WTC11 (cell line): ENCODE measurements at regions not wholly inside any gene's neighbourhood (a gene's known extent, or its start where the extent isn't known, plus 50 kb on each side); places are given as distances from the start of the nearest gene placed in this dataset.

Experiments
- ATAC-seq: fragments of 200-7000 bp; cut with Tn5 transposase; 2 replicates; pipeline ENCODE4 v1.10.0; 2021; ENCODE audit warnings: mild to moderate bottlenecking, moderate library complexity
- CTCF ChIA-PET: fragments of 300-600 bp; sonication (Branson Sonifier 250); formaldehyde crosslinking; loops from one replicate; lab custom pipeline; 2021; ENCODE audit warnings: antibody characterized with exemption; lab: Charles Lee
- POLR2A ChIA-PET: fragments of 350-600 bp; sonication (Branson Sonifier 250); formaldehyde crosslinking; loops from one replicate; lab custom pipeline; 2021; ENCODE audit warnings: antibody characterized with exemption; lab: Charles Lee
- DNase-seq: peaks from one replicate; pipeline ENCODE4 v3.0.0; 2021; ENCODE audit warnings: low spot score
- H3K27ac Mint-ChIP-seq: 2 replicates; pipeline ENCODE4 v1.8.0; 2021; ENCODE audit warnings: mixed read lengths
- H3K27me3 Mint-ChIP-seq: 2 replicates; pipeline ENCODE4 v1.8.0; 2021; ENCODE audit warnings: low read depth, mild to moderate bottlenecking, moderate library complexity, mixed read lengths
- H3K36me3 Mint-ChIP-seq: 2 replicates; pipeline ENCODE4 v1.8.0; 2021; ENCODE audit warnings: mixed read lengths
- H3K4me1 Mint-ChIP-seq: 2 replicates; pipeline ENCODE4 v1.8.0; 2022; ENCODE audit warnings: mixed read lengths
- H3K4me3 Mint-ChIP-seq: 2 replicates; pipeline ENCODE4 v1.8.0; 2021; ENCODE audit warnings: mild to moderate bottlenecking, moderate library complexity, mixed read lengths
- H3K9me3 Mint-ChIP-seq: 2 replicates; pipeline ENCODE4 v1.8.0; 2021; ENCODE audit warnings: mixed read lengths
- ELF4 ChIP-seq: sonication (generic); formaldehyde crosslinking; IDR thresholded peaks from 2 replicates; pipeline ENCODE4 v1.8.1; 2022; ENCODE audit warnings: low read depth, mild to moderate bottlenecking, moderate library complexity, missing genetic modification reagents
- ESRRA ChIP-seq: sonication (generic); formaldehyde crosslinking; IDR thresholded peaks from 2 replicates; pipeline ENCODE4 v1.8.1; 2022; ENCODE audit warnings: mild to moderate bottlenecking, missing genetic modification reagents, borderline replicate concordance
- JUN ChIP-seq: sonication (generic); formaldehyde crosslinking; IDR thresholded peaks from 2 replicates; pipeline ENCODE4 v1.8.0; 2023; ENCODE audit warnings: mild to moderate bottlenecking, missing genetic modification reagents
- MYBL2 ChIP-seq: sonication (generic); formaldehyde crosslinking; IDR thresholded peaks from 2 replicates; pipeline ENCODE4 v1.8.1; 2023; ENCODE audit warnings: mild to moderate bottlenecking, moderate library complexity, missing genetic modification reagents
- NFE2L1 ChIP-seq: sonication (generic); formaldehyde crosslinking; IDR thresholded peaks from 2 replicates; pipeline ENCODE4 v1.8.1; 2023; ENCODE audit warnings: missing genetic modification reagents
- NR3C1 ChIP-seq: sonication (generic); formaldehyde crosslinking; conservative IDR thresholded peaks from 2 replicates; pipeline ENCODE4 v1.8.1; 2023; ENCODE audit warnings: low read depth, mild to moderate bottlenecking, missing genetic modification reagents
- PRRX2 ChIP-seq: fragments of 250-450 bp; sonication (Bioruptor Pico); IDR thresholded peaks from 2 replicates; pipeline ENCODE4 v1.8.0; 2021; ENCODE audit warnings: mild to moderate bottlenecking
- RORB ChIP-seq: fragments of 250-450 bp; sonication (Bioruptor Pico); IDR thresholded peaks from 2 replicates; pipeline ENCODE4 v1.9.0; 2021; ENCODE audit warnings: mild to moderate bottlenecking
- SMAD4 ChIP-seq: sonication (generic); formaldehyde crosslinking; IDR thresholded peaks from 2 replicates; pipeline ENCODE4 v1.8.0; 2022; ENCODE audit warnings: mild to moderate bottlenecking, missing genetic modification reagents
- SOX15 ChIP-seq: fragments of 250-450 bp; sonication (Bioruptor Pico); IDR thresholded peaks from 2 replicates; pipeline ENCODE4 v1.9.0; 2021; ENCODE audit warnings: mild to moderate bottlenecking
- TCF7 ChIP-seq: sonication (generic); formaldehyde crosslinking; IDR thresholded peaks from 2 replicates; pipeline ENCODE4 v1.8.0; 2022; ENCODE audit warnings: mild to moderate bottlenecking, low read depth, missing genetic modification reagents, moderate library complexity
- TP53 ChIP-seq: sonication (generic); formaldehyde crosslinking; IDR thresholded peaks from 2 replicates; pipeline ENCODE4 v1.8.1; 2023; ENCODE audit warnings: mild to moderate bottlenecking, missing genetic modification reagents
- ZNF423 ChIP-seq: fragments of 250-450 bp; sonication (Bioruptor Pico); IDR thresholded peaks from 2 replicates; pipeline ENCODE4 v2.1.2; 2022; ENCODE audit warnings: mild to moderate bottlenecking, moderate library complexity
- ZNF671 ChIP-seq: fragments of 250-450 bp; sonication (Bioruptor Pico); IDR thresholded peaks from 2 replicates; pipeline ENCODE4 v1.8.0; 2021; ENCODE audit warnings: mild to moderate bottlenecking
- TF ChIP-seq, protein P1 (sequence below): sonication (generic); formaldehyde crosslinking; IDR thresholded peaks from 2 replicates; pipeline ENCODE4 v1.8.1; 2023; ENCODE audit warnings: mild to moderate bottlenecking, missing genetic modification reagents, moderate library complexity
- TF ChIP-seq, protein P2 (sequence below): sonication (generic); formaldehyde crosslinking; IDR thresholded peaks from 2 replicates; pipeline ENCODE4 v1.8.1; 2023; ENCODE audit warnings: mild to moderate bottlenecking, moderate library complexity, missing genetic modification reagents
- TF ChIP-seq, protein P3 (sequence below): sonication (generic); formaldehyde crosslinking; IDR thresholded peaks from 2 replicates; pipeline ENCODE4 v1.8.0; 2022; ENCODE audit warnings: mild to moderate bottlenecking, missing genetic modification reagents
- TF ChIP-seq, protein P4 (sequence below): sonication (generic); formaldehyde crosslinking; IDR thresholded peaks from 2 replicates; pipeline ENCODE4 v1.8.1; 2022; ENCODE audit warnings: low read depth, missing genetic modification reagents, borderline replicate concordance
- TF ChIP-seq, protein P5 (sequence below): fragments of 250-450 bp; sonication (Bioruptor Pico); IDR thresholded peaks from 2 replicates; pipeline ENCODE4 v1.9.0; 2021; ENCODE audit warnings: mild to moderate bottlenecking
- TF ChIP-seq, protein P6 (sequence below): sonication (generic); formaldehyde crosslinking; IDR thresholded peaks from 2 replicates; pipeline ENCODE4 v1.8.1; 2022; ENCODE audit warnings: low read depth, mild to moderate bottlenecking, moderate library complexity, missing genetic modification reagents, borderline replicate concordance
- TF ChIP-seq, protein P7 (sequence below): sonication (generic); formaldehyde crosslinking; IDR thresholded peaks from 2 replicates; pipeline ENCODE4 v1.8.0; 2022; ENCODE audit warnings: mild to moderate bottlenecking, missing genetic modification reagents

DNA sequence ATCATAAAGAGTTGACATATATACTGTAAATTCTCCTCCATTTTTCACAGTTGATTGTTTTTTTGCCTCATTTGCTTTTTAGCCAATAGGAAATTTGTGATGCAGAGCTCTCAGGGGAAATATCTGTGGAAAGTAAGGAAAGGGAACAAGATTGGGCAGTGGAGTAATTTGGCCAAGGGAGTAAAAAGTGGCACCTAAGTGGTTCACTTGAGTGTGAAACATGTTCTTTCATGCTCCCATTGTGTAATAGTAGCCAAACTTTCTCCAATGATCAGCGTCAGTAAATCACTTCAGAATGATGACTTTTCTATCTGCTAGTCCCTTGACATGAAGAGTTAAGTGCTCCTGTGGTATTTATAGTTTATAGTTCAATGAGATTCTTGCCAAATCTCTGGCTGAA lies 141.9 kb upstream of the KCNJ3 start:
- ATAC-seq, result no peak
- POLR2A ChIA-PET, result no interaction called here

DNA sequence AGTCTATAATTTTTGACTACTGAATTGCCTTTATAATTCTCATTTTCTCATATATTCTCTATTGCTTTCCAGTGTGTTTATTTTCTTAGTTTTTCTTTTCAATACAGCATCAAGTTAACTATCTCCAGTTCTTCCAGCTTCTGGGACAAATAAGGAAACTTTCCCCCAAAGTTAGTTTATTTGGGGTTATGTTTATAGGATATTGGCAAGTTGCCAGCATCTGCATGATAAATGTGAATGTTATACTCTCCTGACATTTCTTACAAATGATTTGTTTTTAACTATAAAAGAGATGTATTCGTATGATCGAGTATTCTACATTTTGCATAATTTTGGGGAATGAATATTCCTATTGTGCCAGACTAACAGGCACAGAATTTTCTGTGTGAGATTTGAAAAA lies 140.6 kb upstream of the KCNJ3 start:
- H3K27ac Mint-ChIP-seq, result no peak overlapping the region
- H3K27me3 Mint-ChIP-seq, result no peaks in the 10 kb centered on the region
- TF ChIP-seq, protein P1, sequence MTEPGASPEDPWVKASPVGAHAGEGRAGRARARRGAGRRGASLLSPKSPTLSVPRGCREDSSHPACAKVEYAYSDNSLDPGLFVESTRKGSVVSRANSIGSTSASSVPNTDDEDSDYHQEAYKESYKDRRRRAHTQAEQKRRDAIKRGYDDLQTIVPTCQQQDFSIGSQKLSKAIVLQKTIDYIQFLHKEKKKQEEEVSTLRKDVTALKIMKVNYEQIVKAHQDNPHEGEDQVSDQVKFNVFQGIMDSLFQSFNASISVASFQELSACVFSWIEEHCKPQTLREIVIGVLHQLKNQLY (CRISPR knock-in tag), result no peak
- TF ChIP-seq, protein P2, sequence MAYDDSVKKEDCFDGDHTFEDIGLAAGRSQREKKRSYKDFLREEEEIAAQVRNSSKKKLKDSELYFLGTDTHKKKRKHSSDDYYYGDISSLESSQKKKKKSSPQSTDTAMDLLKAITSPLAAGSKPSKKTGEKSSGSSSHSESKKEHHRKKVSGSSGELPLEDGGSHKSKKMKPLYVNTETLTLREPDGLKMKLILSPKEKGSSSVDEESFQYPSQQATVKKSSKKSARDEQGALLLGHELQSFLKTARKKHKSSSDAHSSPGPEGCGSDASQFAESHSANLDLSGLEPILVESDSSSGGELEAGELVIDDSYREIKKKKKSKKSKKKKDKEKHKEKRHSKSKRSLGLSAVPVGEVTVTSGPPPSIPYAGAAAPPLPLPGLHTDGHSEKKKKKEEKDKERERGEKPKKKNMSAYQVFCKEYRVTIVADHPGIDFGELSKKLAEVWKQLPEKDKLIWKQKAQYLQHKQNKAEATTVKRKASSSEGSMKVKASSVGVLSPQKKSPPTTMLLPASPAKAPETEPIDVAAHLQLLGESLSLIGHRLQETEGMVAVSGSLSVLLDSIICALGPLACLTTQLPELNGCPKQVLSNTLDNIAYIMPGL (CRISPR knock-in tag), result no peak
- TF ChIP-seq ZNF671 (CRISPR knock-in tag) (no peak), ESRRA (no peak), MYBL2 (CRISPR knock-in tag) (no peak)
- TF ChIP-seq, all 79 proteins: peak for 0
- ATAC-seq, result no peak
- POLR2A ChIA-PET, result no interaction called here
- CTCF ChIA-PET, result no interaction called here
- H3K36me3 Mint-ChIP-seq, result no peaks in the 10 kb centered on the region; the same call in 1 of the 2 replicates
- no peak for DNase-seq
- H3K4me3 Mint-ChIP-seq, result no peak overlapping the region
- H3K9me3 Mint-ChIP-seq, result peaks cover 5% of the 10 kb centered on the region
- H3K4me1 Mint-ChIP-seq, result no peaks in the 10 kb centered on the region

More for the DNA sequence above, 141.9 kb upstream of the KCNJ3 start:
- Mint-ChIP-seq H3K36me3 (no peaks in the 10 kb centered on the region; the same call in 1 of the 2 replicates), H3K27me3 (no peaks in the 10 kb centered on the region), H3K4me3 (no peak overlapping the region), H3K9me3 (peaks cover 5% of the 10 kb centered on the region), H3K4me1 (no peaks in the 10 kb centered on the region), H3K27ac (no peak overlapping the region)
- CTCF ChIA-PET, result no interaction called here
- TF ChIP-seq ESRRA, result no peak
- no peak for TF ChIP-seq RORB (CRISPR knock-in tag)
- TF ChIP-seq, all 79 proteins: peak for 0
- DNase-seq, result no peak

DNA sequence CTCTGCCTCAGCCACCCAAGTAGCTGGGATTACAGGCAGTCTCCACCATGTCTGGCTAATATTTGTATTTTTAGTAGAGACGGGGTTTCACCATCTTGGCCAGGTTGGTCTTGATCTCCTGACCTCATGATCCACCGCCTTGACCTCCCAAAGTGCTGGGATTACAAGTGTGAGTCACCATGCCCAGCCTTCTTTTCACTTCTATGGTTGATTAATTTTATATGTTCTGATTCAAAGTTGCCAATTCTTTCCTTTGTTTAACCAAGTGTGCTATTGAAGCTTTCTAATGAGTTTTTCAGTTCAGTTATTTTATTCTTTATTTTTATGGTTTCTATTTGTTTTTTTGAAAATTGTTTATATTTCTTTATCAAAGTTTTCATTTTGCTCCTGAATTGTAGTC lies 133.1 kb upstream of the KCNJ3 start:
- Mint-ChIP-seq H3K9me3 (peaks cover 27% of the 10 kb centered on the region), H3K4me3 (no peak overlapping the region), H3K27ac (no peak overlapping the region)
- CTCF ChIA-PET, result no interaction called here
- POLR2A ChIA-PET, result no interaction called here
- TF ChIP-seq ELF4 (CRISPR knock-in tag) (no peak), SMAD4 (CRISPR knock-in tag) (no peak), PRRX2 (CRISPR knock-in tag) (no peak), NR3C1 (CRISPR knock-in tag) (no peak), ZNF423 (CRISPR knock-in tag) (no peak), TCF7 (no peak), NFE2L1 (CRISPR knock-in tag) (no peak), JUN (no peak), TP53 (no peak), SOX15 (CRISPR knock-in tag) (no peak)
- TF ChIP-seq, protein P3, sequence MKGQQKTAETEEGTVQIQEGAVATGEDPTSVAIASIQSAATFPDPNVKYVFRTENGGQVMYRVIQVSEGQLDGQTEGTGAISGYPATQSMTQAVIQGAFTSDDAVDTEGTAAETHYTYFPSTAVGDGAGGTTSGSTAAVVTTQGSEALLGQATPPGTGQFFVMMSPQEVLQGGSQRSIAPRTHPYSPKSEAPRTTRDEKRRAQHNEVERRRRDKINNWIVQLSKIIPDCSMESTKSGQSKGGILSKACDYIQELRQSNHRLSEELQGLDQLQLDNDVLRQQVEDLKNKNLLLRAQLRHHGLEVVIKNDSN (CRISPR knock-in tag), result no peak
- TF ChIP-seq, protein P4, sequence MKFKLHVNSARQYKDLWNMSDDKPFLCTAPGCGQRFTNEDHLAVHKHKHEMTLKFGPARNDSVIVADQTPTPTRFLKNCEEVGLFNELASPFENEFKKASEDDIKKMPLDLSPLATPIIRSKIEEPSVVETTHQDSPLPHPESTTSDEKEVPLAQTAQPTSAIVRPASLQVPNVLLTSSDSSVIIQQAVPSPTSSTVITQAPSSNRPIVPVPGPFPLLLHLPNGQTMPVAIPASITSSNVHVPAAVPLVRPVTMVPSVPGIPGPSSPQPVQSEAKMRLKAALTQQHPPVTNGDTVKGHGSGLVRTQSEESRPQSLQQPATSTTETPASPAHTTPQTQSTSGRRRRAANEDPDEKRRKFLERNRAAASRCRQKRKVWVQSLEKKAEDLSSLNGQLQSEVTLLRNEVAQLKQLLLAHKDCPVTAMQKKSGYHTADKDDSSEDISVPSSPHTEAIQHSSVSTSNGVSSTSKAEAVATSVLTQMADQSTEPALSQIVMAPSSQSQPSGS (CRISPR knock-in tag), result no peak
- TF ChIP-seq, protein P5, sequence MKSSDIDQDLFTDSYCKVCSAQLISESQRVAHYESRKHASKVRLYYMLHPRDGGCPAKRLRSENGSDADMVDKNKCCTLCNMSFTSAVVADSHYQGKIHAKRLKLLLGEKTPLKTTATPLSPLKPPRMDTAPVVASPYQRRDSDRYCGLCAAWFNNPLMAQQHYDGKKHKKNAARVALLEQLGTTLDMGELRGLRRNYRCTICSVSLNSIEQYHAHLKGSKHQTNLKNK, result no peak
- TF ChIP-seq, protein P6, sequence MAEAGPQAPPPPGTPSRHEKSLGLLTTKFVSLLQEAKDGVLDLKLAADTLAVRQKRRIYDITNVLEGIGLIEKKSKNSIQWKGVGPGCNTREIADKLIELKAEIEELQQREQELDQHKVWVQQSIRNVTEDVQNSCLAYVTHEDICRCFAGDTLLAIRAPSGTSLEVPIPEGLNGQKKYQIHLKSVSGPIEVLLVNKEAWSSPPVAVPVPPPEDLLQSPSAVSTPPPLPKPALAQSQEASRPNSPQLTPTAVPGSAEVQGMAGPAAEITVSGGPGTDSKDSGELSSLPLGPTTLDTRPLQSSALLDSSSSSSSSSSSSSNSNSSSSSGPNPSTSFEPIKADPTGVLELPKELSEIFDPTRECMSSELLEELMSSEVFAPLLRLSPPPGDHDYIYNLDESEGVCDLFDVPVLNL (CRISPR knock-in tag), result no peak
- TF ChIP-seq, protein P7, sequence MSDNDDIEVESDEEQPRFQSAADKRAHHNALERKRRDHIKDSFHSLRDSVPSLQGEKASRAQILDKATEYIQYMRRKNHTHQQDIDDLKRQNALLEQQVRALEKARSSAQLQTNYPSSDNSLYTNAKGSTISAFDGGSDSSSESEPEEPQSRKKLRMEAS (CRISPR knock-in tag), result no peak
- TF ChIP-seq, all 79 proteins: peak for 0
- ATAC-seq, result no peak
- H3K27me3 Mint-ChIP-seq, result no peaks in the 10 kb centered on the region
- peaks cover 6% of the 10 kb centered on the region for H3K4me1 Mint-ChIP-seq
- H3K36me3 Mint-ChIP-seq, result peaks cover 16% of the 10 kb centered on the region
- DNase-seq, result no peak
